ENCODE measurements at regions not wholly inside any gene's neighbourhood (a gene's known extent, or its start where the extent isn't known, plus 50 kb on each side); places are given as distances from the start of the nearest gene placed in this dataset.

GRCh38 chr6:133671376-133671775 is 217.5 kb upstream of the TCF21 start:
- TF ChIP-seq POLR2AphosphoS5 (IDR thresholded peaks at IDR 0.05; ENCODE audit: insufficient read depth, low read depth, low read length) (no peak), CTCF (IDR thresholded peaks at IDR 0.05; ENCODE audit: extremely low read depth in 1 of 2, insufficient read depth in 1 of 2, low read depth in 1 of 2, low read length in 2 of 2) (no peak), POLR2A (IDR thresholded peaks at IDR 0.05; ENCODE audit: low read depth, low read length) (no peak), EZH2 (IDR thresholded peaks at IDR 0.05; ENCODE audit: borderline replicate concordance, low read depth, low read length, severe bottlenecking) (no peak), GATA2 (IDR thresholded peaks at IDR 0.05; ENCODE audit: insufficient read depth, insufficient read length, low read depth, low read length) (no peak), JUN (IDR thresholded peaks at IDR 0.05; ENCODE audit: borderline replicate concordance, insufficient read depth, insufficient read length, low read depth) (no peak), FOS (IDR thresholded peaks at IDR 0.05; ENCODE audit: borderline replicate concordance, insufficient read depth, low read length) (no peak), MYC (IDR thresholded peaks at IDR 0.05; ENCODE audit: low read depth, low read length) (no peak), MAX (IDR thresholded peaks at IDR 0.05; ENCODE audit: insufficient read depth, insufficient read length) (no peak)
